ENCODE measurements at regions not wholly inside any gene's neighbourhood (a gene's known extent, or its start where the extent isn't known, plus 50 kb on each side); places are given as distances from the start of the nearest gene placed in this dataset.

- Mint-ChIP-seq H3K27me3 (ENCODE audit: low read depth) (no peaks in the 10 kb centered on the region), H3K9me3 (peaks cover 18% of the 10 kb centered on the region), H3K4me3 (no peak overlapping the region), H3K27ac (no peak overlapping the region), H3K4me1 (peaks cover 6% of the 10 kb centered on the region), H3K36me3 (ENCODE audit: low read depth) (no peaks in the 10 kb centered on the region)
- no peak for TF ChIP-seq CTCF (IDR thresholded peaks at IDR 0.05; ENCODE audit: unreplicated experiment in 3 of 3)
Measured at GRCh38 chr2:147260241-147260640, 584.6 kb upstream of the ACVR2A start.

- peaks cover 18% of the 10 kb centered on the region for H3K4me1 Mint-ChIP-seq
- H3K27me3 Mint-ChIP-seq (ENCODE audit: low read depth): no peaks in the 10 kb centered on the region
- H3K9me3 Mint-ChIP-seq: peaks cover 9% of the 10 kb centered on the region
- H3K36me3 Mint-ChIP-seq (ENCODE audit: low read depth): no peaks in the 10 kb centered on the region
- H3K4me3 Mint-ChIP-seq: no peak overlapping the region
- H3K27ac Mint-ChIP-seq: no peak overlapping the region
- no peak for TF ChIP-seq CTCF (IDR thresholded peaks at IDR 0.05; ENCODE audit: unreplicated experiment in 3 of 3)
Measured at GRCh38 chr2:147255812-147256211, 589.0 kb upstream of the ACVR2A start.

GRCh38 chr2:147250652-147251356, 594.0 kb upstream of the ACVR2A start:
- TF ChIP-seq CTCF (IDR thresholded peaks at IDR 0.05; ENCODE audit: unreplicated experiment in 3 of 3): no peak
- H3K36me3 Mint-ChIP-seq (ENCODE audit: low read depth): no peaks in the 10 kb centered on the region
- H3K4me1 Mint-ChIP-seq: peaks cover 16% of the 10 kb centered on the region
- H3K9me3 Mint-ChIP-seq: peaks cover 9% of the 10 kb centered on the region
- no peaks in the 10 kb centered on the region for H3K27me3 Mint-ChIP-seq (ENCODE audit: low read depth)
- H3K27ac Mint-ChIP-seq: no peak overlapping the region
- H3K4me3 Mint-ChIP-seq: no peak overlapping the region

- H3K4me1 Mint-ChIP-seq: peaks cover 11% of the 10 kb centered on the region
- H3K27me3 Mint-ChIP-seq (ENCODE audit: low read depth): no peaks in the 10 kb centered on the region
- H3K27ac Mint-ChIP-seq: no peak overlapping the region
- no peak for TF ChIP-seq CTCF (IDR thresholded peaks at IDR 0.05; ENCODE audit: unreplicated experiment in 3 of 3)
- H3K4me3 Mint-ChIP-seq: no peak overlapping the region
- no peaks in the 10 kb centered on the region for H3K36me3 Mint-ChIP-seq (ENCODE audit: low read depth)
- H3K9me3 Mint-ChIP-seq: peaks cover 5% of the 10 kb centered on the region
Measured at GRCh38 chr2:147247749-147248148, 597.1 kb upstream of the ACVR2A start.

- no peaks in the 10 kb centered on the region for H3K36me3 Mint-ChIP-seq (ENCODE audit: low read depth)
- no peak overlapping the region for H3K27ac Mint-ChIP-seq
Measured at GRCh38 chr2:147242445-147242844, 602.4 kb upstream of the ACVR2A start.

More at GRCh38 chr2:147242445-147242844, 602.4 kb upstream of the ACVR2A start:
- Mint-ChIP-seq H3K9me3 (peaks cover 4% of the 10 kb centered on the region), H3K4me1 (no peaks in the 10 kb centered on the region), H3K4me3 (no peak overlapping the region), H3K27me3 (ENCODE audit: low read depth) (no peaks in the 10 kb centered on the region)
- no peak for TF ChIP-seq CTCF (IDR thresholded peaks at IDR 0.05; ENCODE audit: unreplicated experiment in 3 of 3)
